Right forelimb (tissue), 1 donor: ENCODE measurements at regions not wholly inside any gene's neighbourhood (a gene's known extent, or its start where the extent isn't known, plus 50 kb on each side); places are given as distances from the start of the nearest gene placed in this dataset.
"Not testable (repeated sequence)": the region's sequence is repeated elsewhere in the genome, so short reads cannot be mapped to it uniquely, and the experiment has no call there.

Experiments used
- DNase-seq: peaks from one replicate; pipeline ENCODE4 v3.0.0-alpha.2; 2018

GRCh38 chr7:41578700-41579099 is 124.2 kb downstream of the INHBA start:
- no peak for DNase-seq

DNA sequence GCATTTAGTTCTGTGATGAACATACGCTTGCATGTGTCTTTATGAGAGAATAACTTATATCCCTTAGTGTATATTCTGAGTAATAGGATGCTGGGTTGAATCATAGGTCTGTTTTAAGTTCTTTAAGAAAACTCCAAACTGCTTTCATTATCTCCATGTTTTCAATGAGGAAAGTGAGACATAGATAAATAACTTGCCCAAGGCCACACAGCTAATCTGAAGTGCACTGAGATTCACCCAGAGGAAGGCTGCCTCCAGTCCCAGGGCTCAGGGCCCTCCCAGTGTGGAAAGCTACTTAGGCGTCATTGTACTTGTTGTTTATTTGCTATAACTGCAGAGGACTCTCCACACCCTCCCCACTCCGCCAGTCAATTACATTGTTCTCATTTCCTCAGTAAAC is 126.7 kb downstream of the INHBA start:
- no peak for DNase-seq

GRCh38 chr7:41574377-41574776 is 128.5 kb downstream of the INHBA start:
- DNase-seq = no peak

GRCh38 chr7:41573862-41574261 is 129.0 kb downstream of the INHBA start:
- DNase-seq = no peak

DNA sequence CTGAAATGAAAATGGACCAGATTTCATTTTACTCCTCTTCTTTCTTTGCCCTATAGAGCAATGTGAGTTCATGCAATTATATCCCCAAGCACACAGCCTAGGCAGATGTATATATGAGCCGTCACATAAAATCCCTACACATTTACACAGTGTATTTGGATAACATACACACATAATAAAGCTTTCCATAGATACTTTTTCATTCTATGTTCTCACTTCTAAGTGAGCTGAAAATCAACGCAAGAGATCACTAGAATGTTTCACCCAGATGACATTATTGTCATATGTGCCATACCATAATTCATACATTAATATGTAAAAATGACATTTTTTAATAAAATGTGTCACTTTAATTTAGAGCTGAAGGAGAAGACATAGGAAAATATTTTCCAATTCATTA is 129.4 kb downstream of the INHBA start:
- DNase-seq = no peak

GRCh38 chr7:41573015-41573414 is 129.9 kb downstream of the INHBA start:
- no peak for DNase-seq

GRCh38 chr7:41571573-41571972 is 131.3 kb downstream of the INHBA start:
- no peak for DNase-seq

DNA sequence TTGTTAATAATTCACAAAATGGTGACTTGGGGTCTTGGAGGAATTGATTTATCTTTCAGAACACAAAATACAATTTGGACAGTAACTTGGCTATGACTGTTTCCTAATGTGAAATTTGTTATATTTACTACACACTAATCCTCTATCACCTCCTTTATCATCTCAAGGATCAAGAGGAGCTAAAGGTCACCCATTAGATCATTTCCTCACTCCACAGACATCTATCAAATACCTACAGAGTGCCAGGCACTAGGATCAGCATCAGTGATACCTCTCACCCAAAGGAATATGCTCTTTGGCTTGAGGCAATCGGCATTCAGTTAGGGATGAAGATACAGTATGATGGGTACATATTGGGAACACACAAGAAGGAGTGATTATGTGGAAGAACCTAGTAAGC is 132.1 kb downstream of the INHBA start:
- no peak for DNase-seq

DNA sequence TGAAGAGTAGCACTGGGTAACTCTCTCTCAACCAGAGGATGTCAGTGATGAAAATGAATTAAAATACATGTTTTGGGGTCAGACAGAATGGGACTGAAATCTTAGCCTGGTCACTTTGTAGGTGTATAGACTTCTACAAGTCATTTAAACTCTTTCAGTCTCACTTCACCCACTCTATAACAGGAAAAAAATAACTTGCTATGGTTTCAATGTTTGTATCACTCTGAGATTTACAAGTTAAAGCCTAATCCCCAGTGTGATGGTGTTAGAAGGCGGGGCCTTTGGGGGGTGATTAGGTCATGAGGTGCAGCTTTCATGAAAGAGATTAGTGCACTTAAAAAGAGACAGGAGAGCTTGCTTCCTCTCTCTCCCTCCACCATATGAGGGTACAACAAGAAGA is 134.8 kb downstream of the INHBA start:
- no peak for DNase-seq

GRCh38 chr7:41567731-41568114 is 135.2 kb downstream of the INHBA start:
- no peak for DNase-seq

DNA sequence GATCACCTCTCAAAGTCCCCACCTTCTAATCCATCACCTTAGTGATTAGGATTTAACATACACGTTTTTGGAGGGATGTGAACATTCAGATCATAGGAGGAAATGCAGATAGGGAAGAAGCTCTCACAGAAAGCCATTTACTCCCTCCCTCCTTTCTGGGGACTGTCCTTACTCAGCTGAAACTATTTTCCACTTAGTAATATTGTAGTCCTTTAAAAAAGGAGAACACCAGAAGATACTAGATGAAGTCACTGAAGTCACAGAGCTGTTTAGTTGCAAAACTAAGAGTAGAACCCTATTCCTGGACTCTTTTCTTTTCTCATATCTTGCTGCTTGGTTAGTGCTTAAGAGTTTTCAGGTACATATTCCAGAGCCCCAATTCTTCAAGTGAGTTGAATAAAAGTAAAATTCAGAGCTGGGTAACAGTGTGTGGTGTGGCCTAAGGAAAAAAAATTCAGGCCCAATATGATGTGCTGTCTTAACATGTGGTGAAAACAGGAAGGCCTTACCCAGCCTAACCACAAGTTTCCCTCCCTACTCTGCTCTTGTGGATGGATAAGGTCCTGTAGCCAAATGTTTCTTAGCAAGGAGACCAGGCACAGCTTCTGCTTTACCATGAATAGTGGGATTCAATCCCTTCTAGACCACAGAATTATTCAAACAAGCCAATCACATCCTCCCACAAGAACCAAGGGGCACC is 135.7 kb downstream of the INHBA start:
- no peak for DNase-seq

- DNase-seq = no peak
Measured at GRCh38 chr7:41566581-41566980, 136.3 kb downstream of the INHBA start.

DNA sequence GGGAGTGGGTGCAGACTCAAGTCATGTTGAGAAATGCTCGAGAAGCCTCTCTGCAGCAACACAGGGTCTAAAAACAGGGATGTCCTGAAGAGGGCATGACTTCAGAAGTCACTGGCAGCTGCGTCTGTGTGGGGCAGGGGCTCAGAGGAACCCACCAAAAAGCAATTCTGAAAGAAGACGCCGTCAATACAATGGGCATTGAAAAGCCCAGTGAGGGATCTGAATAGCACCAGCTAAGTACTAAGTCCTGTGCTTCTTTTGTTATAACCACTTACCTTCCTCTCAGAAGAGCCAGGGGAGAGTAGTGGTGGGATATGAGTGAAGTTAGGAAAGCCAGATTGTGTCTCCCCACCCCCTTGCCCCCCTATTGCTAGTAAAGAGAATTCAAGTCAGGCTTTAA is 137.2 kb downstream of the INHBA start:
- DNase-seq = no peak

- DNase-seq = no peak
Measured at GRCh38 chr7:41559426-41559825, 143.5 kb downstream of the INHBA start.

DNA sequence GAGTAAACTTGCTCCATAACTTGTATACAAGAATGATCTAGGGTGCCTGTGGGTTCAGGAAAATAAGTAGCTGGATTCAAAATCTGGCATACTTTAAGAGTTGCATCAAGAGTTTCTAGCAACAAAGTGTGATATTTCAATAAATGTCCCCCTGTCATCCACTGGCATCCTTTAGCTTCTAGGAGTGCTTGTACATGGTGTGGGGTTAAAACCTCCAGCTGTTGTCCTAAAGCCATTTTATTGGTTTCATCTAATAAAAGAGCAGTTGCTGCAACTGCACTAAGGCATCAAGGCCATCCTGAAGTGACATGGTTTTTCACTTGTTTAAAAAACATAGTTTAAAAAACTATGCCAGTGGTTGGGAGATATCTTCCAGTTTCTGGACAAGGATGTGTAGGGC is 148.4 kb downstream of the INHBA start:
- DNase-seq = no peak

GRCh38 chr7:41550046-41550445 is 152.8 kb downstream of the INHBA start:
- DNase-seq = not testable (repeated sequence)

DNA sequence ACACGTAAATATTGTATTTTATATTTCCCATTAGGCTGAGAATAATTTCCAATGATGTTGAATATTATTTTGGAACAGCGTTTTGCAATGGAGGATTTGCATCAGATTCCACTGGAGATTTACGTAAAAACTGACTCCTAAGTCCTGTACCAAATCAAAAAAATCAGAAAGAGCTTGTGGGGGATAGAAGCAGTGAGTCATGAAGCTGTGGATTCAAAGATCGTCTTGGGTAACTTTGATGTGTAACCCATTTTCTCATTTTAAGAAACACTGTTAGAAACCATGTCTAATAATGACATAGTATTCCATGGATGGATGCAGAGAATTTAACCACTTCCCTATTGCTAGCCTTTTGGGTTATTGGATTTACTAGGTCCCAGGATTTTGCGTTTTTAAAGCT is 158.6 kb downstream of the INHBA start:
- DNase-seq = no peak

- DNase-seq = no peak
Measured at GRCh38 chr7:41540601-41541000, 162.3 kb downstream of the INHBA start.

GRCh38 chr7:41538810-41539724 is 163.8 kb downstream of the INHBA start:
- DNase-seq = no peak

DNA sequence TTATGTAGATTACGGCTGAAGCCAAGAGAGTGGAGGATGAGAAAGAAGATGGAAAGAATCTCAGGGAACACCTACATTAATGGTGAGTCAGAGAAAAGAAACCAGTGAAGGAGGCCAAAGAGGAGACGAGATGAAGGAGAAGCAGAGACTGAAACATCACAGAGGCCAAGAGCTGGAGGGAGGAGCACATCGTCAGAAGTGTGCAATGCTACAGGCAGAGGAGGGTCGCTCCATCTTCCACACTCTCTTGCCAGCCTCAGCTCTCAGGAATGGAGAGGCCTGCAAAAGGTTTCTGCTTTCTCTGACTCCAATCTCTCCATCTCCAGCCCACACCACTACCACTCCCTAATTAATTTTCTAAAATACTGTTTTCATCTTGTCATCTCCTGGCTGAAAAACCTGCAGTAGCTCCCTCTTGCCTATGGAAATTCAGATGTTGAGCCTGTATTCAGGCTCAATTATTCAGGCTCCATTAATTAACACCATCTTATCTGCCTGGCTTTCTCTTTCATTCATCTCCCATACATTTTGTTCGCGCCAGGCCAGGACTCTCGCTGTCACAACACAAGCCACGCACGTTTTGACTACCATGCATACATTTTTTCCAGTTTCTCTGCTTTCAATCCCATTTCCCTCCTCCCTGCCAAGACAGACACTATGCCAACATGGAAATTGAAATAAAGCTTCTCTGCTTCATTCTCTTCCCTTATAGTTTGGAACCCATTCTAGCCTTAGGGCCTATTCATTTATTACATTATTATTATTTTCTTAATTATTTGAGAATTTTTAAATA is 165.8 kb downstream of the INHBA start:
- DNase-seq = no peak

DNA sequence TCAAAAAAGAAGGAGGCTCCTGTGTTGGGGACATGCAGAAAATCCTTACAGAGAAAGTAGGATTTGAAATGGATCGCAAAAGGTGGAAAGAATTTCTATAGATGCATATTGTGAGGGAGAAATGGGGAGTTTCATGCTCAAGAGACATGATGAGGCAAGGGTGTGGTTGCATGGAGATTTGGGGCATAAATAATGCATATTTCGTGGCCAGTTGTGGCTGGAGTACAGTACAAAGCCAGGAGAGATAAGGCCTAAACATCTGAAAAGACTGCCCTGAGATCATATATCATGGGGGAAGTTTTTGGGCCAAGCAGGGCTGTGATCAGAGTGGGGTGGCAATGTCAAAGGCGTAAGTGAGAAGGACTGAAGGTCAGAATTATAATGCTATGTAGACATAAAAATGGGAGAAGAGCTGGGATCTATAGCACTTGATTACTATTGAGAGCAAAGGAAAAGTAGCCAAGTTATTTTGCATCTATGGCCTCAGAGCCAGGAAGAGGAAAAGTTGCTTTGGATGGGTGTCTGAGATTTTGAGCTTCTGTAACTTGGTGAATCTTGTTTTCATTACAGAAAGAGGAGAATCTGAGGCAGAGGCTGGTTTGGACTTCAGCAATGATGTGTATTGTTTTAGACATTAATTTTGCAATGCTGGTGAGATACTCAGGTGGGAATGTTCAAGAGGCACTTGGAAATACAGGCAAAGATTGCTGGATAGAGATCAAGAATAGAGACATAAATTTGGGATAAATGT is 166.6 kb downstream of the INHBA start:
- DNase-seq = no peak

- no peak for DNase-seq
Measured at GRCh38 chr7:41529831-41530230, 173.1 kb downstream of the INHBA start.

DNA sequence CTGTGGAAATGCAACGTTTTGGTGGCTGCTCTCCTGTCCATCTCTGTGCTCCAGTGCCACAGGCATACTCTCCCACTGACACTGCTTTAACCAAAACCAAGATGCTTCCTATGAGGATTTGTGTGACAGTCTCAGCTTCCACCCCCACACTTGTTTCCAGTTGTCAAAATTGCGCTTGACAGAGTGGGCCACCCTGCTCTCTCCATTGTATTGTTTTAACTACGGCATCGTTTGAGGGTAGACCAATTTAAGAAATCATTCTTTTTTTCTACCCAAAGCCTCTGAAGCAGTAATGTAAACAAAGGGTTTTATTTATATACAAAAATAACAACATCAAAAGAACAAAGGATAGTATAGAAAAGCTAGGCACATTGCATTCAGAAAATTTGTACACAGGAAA is 178.0 kb downstream of the INHBA start:
- DNase-seq = no peak
